GM21528 (cell line): ENCODE measurements at regions not wholly inside any gene's neighbourhood (a gene's known extent, or its start where the extent isn't known, plus 50 kb on each side); places are given as distances from the start of the nearest gene placed in this dataset.

Experiments
- ATAC-seq: cut with Tn5 transposase; IDR thresholded peaks from one replicate; pipeline ENCODE4 v1.9.1; 2021; ENCODE audit warnings: mild to moderate bottlenecking, moderate library complexity; ENCODE audit not compliant: unreplicated experiment, low FRiP score

GRCh38 chr15:62622775-62623174 lies 419.8 kb upstream of the TPM1 start:
- ATAC-seq: no peak

- ATAC-seq: no peak
These were observed 417.8 kb upstream of the TPM1 start for GRCh38 chr15:62624547-62625378.

- ATAC-seq: no peak
These were observed 417.0 kb upstream of the TPM1 start for GRCh38 chr15:62625429-62626033.

- ATAC-seq: no peak
These were observed 415.6 kb upstream of the TPM1 start for GRCh38 chr15:62626903-62627302.

GRCh38 chr15:62631076-62631724 lies 411.3 kb upstream of the TPM1 start:
- ATAC-seq: no peak

GRCh38 chr15:62636823-62637573 lies 405.5 kb upstream of the TPM1 start:
- ATAC-seq: no peak

GRCh38 chr15:62637574-62637897 lies 405.0 kb upstream of the TPM1 start:
- no peak for ATAC-seq

- no peak for ATAC-seq
These were observed 404.5 kb upstream of the TPM1 start for GRCh38 chr15:62637950-62638619.

- ATAC-seq: no peak
These were observed 403.1 kb upstream of the TPM1 start for GRCh38 chr15:62639432-62639831.

- no peak for ATAC-seq
These were observed 402.5 kb upstream of the TPM1 start for GRCh38 chr15:62639906-62640605.

- no peak for ATAC-seq
These were observed 400.7 kb upstream of the TPM1 start for GRCh38 chr15:62641825-62642224.

GRCh38 chr15:62643572-62643971 lies 399.0 kb upstream of the TPM1 start:
- ATAC-seq: no peak

- no peak for ATAC-seq
These were observed 398.2 kb upstream of the TPM1 start for GRCh38 chr15:62644216-62644888.

GRCh38 chr15:62644889-62645742 lies 397.4 kb upstream of the TPM1 start:
- ATAC-seq: no peak

GRCh38 chr15:62647202-62647842 lies 395.2 kb upstream of the TPM1 start:
- no peak for ATAC-seq

- no peak for ATAC-seq
These were observed 394.6 kb upstream of the TPM1 start for GRCh38 chr15:62647843-62648505.

GRCh38 chr15:62648954-62649353 lies 393.6 kb upstream of the TPM1 start:
- no peak for ATAC-seq
